HG02884 (cell line): ENCODE measurements at regions not wholly inside any gene's neighbourhood (a gene's known extent, or its start where the extent isn't known, plus 50 kb on each side); places are given as distances from the start of the nearest gene placed in this dataset.
"Not testable (repeated sequence)": the region's sequence is repeated elsewhere in the genome, so short reads cannot be mapped to it uniquely, and the experiment has no call there.

ENCODE experiments used
- ATAC-seq: cut with Tn5 transposase; IDR thresholded peaks from one replicate; pipeline ENCODE4 v1.9.1; 2021; ENCODE audit warnings: mild to moderate bottlenecking, moderate library complexity; ENCODE audit not compliant: unreplicated experiment

DNA sequence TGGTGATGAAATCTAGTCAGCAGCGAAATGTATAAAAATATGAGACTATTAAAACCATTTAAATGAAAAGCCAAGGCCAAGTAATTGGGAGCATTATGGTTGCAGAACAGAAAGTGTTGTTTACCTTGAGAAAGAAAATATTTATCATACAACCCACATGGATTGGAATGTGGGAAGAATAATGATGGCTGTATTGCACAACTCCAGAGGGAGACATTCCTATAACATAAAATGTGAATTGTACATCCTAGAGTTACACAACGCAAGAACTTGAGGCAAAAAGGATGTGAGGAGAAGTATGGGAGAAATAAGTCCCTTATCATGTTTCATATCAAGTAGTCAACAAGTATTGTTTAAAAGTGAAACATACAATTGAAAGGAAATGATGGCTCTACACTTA, 1014.0 kb upstream of the SEMA6A start:
- no peak for ATAC-seq

DNA sequence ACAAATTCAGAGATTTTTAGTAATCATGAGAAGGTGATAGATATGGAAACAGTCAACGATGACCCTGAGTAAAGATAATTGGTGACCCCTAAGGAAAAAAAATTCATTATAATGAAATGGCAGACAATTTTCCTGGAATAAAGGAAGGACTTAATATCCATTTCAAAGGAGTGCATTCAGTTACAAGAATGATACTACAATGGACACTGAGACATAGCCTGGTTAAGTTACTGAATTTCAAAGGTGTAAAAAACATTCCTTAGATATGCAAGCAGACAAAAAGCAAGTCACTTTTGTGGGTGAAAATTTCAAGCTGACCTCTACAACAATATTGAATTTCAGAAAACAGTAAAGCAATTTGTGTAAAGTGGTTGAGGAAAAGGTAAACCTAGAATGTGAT, 1012.5 kb upstream of the SEMA6A start:
- ATAC-seq, result no peak

DNA sequence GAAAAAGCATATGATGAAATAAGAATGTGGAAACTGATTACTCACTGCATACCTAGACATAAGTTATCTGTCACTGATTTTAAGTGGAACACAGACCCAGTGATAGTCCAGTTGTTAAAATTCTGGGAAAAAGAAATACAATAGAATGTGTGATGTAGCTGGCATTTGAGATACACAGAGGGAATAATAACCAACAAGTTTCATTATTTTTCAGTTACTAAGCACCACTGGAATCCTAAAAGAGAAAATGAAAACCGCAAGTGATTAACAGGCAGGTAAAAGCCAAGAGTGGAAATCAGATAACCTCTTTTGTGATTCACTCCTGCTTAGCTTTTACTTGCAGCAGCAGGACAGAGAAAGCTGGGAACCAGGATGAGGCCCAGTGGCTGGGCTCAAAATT, 994.0 kb upstream of the SEMA6A start:
- ATAC-seq, result no peak

DNA sequence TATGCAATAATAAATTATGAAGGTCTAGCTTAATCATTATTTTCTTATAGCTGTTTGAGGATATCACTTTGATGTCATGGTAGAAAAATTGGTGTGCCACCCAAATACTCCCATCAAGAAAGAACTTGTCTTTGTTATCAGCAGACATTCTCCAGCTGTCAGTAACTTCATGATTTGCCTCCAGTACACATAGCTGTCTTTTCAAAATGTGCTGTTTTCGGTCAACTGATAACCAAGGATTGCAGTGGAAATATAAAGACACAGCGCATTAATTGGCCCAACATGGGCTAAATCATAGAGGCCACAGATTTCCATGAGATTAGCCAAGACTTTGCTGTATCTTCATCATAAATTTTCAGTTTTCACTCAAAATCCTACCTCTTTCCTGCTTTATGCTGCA, 993.5 kb upstream of the SEMA6A start:
- no peak for ATAC-seq

DNA sequence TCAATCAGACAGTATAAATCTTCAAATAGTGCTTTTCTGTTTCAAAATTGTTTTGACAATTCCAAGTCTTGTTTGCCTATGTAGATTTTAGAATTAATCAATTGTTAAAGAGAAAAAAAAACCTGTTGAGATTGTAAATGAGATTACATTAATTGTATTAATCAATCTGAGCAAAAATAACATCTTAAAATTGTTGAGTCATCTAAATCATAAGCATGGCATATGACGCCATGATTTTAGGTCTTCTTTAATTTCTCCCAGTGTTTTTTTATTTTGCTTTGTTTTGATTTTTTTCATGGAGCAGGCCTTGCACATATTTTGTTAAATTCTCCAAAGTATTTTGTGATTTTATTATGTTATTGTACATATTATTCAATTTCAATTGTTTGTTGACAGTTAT, 988.0 kb upstream of the SEMA6A start:
- ATAC-seq, result no peak

DNA sequence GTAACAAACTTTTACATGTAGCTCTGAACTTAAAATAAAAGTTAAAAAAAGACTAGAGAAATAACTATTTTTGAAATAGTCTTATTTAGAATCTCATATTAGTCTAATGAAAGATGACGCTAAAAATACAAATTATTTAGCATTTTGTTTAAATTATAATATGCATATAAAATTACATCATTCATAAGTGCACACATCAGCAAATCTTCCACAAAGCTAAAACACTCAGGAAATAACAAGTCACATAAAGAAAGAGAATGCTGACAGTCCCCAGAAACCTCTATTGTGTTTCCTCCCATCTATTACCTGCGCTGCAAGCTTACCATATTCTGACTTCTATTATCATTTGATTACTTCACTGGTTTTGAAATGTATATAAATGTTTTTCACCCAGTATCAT, 986.9 kb upstream of the SEMA6A start:
- no peak for ATAC-seq

DNA sequence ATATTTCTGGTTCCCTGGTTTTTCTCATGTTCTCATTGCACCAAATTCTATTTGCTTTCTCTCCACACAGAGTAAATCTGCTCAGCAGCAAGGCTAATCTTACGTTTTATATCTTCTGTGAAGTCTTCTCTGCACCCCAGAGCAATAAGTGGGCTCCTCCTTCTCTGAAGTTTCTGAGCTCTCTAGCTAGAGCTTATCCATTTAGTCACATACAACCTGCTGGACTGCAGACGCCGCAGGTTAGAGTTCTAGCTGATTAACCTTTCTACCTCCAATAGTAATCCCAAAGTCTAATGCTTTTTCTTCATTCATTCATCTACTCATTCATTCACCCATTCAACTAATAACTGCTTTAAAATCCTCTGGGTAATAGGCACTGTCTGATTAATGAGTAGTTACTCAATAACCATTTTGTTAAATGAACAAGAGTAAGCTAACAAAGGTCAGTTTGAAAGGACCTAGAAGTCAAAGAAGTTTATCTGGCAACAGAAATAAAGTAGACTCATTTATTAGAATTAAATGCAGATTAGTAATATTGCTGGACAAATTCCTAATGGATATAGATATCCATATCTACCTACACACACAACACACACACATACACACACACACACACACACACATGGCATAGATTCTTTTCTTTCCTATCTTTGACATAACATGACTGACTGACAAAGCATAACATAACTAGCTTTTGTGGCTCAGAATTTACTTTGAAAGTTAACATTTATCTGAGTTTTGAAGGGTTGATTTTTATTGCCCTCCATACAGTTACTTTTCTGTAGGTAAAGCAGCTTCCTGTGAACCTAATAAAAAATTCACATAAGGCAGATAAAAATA, 984.6 kb upstream of the SEMA6A start:
- ATAC-seq, result no peak

DNA sequence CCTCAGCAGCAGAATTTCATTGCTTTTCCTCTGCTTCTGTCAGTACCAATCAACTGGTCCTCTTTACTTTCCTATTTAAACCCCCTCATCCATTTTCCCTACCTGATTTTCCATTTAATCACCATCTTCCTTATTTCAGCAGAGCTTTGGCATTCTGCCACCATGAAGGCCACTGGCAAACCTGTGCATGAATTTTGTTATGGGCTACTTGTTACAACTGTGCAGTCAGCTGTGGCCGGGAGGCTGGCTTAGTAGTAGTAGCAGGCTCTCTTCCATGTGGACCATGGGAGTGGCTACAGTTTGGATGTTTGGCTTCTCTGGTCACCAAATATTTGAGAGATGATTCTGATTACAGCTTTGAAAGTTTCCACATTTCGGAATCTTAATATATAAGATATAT, 976.6 kb upstream of the SEMA6A start:
- ATAC-seq, result no peak

DNA sequence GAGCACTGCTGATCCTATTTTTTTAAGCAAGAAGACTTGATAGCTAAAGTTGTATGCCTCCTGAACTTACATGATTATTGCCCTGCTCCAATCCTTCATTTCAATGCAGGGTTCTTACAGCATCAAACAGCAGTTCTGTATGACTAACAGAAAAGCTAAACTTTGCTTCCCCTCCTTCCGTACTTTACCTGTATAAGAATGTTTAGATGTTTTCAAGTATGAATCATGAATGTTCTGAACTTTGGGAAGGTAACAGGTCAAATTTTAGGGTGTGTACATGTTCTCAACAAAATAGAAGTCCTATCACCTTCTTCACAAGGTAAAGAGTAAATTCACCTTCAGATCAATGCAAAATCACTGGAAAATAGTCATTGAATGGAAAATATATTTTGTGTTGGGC, 972.6 kb upstream of the SEMA6A start:
- ATAC-seq, result no peak

DNA sequence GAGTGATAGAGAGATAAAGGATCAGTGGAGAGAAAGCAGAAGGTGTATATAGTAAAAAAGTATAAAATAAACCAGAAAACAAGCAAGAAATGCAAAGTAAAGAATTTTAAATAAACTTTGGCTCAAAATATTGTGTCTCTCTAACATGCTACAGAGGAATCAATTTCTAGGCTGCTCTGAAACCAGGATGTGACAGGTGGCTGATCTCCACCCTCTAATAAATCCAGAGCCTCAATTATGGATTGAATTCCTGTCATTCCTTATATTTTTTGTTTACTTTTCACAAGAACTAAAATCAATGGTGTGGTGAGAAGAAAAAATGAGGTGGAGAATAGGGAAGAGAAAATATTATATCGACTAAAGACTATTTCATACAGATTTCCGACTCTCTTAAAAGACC, 965.1 kb upstream of the SEMA6A start:
- no peak for ATAC-seq

DNA sequence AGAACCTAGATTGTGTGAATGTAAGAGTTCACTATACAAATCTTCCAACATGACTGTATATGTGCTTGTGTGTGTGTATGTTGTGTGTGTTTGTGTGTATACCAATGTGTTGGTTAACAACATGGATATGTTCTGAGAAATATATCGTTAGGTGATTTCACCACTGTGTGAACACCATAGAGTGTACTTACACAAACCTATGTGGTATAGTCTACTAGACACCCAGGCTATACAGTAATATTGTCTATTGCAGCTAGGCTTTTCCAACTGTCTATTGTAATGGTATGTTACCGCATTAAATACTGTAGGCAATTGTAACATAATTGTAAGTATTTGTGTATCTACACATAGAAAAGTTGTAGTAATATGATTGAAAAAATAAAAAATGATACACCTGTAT, 959.2 kb upstream of the SEMA6A start:
- ATAC-seq, result no peak

DNA sequence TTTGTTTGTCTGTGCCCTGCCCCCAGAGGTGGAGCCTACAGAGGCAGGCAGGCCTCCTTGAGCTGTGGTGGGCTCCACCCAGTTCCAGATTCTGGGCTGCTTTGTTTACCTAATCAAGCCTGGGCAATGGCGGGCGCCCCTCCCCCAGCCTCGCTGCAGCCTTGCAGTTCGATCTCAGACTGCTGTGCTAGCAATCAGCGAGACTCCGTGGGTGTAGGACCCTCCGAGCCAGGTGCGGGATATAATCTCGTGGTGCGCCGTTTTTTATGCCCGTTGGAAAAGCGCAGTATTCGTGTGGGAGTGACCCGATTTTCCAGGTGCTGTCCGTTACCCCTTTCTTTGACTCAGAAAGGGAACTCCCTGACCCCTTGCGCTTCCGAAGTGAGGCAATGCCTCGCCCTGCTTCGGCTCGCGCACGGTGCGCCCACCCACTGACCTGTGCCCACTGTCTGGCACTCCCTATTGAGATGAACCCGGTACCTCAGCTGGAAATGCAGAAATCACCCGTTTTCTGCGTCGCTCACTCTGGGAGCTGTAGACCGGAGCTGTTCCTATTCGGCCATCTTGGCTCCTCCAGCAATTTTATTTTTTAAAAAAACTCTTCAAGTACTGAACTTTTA, 958.5 kb upstream of the SEMA6A start:
- not testable (repeated sequence) for ATAC-seq

DNA sequence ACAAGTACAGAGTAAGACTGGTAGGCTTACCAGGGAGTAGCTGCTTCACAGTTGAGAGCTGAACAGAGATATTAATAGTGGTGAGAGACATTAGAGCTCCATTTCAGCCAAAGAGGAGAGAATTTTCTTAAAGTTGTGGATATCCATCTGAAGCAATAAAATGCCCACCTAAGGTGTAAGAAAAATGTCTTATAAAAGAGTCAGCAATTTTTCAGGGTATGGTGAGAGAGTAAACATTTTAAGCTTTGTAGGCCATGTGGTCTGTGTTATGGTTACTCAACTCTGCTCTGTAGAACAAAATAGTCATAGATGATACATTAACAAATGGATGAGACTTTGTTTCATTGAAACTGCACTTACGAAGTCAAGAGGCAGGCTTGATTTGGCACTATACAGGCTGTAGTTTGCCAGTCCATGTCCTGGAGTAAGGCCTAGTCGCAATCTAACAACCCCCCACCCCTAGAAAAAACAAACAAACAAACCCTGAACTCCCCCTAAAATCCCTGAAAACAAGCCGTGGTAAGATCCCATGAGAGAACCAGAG, 945.4 kb upstream of the SEMA6A start:
- ATAC-seq, result no peak

DNA sequence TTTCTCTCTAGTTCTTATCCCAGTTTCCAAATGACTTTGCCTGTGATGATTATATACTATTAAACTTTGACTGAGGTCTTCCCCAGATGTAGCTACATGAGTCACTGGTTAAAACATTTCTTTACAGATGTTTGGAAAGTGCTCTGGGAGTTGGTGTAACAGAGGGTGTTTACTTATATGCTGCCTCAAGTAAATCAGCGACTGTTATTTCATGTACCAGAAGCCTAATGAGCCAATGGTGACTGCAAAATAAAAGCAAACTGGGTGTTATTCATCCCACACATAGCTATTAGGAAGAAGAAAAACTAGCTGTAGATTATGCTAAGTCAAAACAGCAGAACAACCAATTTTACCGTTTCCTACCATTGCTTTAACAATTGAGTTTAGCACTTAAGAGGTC, 929.7 kb upstream of the SEMA6A start:
- ATAC-seq, result no peak

DNA sequence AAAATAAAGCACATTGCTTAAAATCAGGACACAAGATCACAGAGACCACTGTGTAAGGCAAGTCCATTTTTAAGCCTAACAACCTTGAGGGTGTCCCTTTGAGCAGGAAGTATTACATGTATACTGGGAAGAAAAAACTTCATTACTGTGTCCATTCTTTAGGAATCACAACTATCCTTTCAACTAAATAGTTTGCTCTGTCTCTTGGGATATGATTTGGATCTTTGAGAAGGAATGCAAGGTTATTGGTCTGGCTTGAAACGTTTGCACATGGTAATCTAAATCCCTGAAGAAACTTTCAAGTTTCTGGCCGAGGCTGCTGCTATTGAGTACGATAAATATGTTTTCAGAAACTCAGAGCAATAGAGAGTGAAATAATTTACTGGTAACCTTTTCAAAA, 923.0 kb upstream of the SEMA6A start:
- no peak for ATAC-seq

DNA sequence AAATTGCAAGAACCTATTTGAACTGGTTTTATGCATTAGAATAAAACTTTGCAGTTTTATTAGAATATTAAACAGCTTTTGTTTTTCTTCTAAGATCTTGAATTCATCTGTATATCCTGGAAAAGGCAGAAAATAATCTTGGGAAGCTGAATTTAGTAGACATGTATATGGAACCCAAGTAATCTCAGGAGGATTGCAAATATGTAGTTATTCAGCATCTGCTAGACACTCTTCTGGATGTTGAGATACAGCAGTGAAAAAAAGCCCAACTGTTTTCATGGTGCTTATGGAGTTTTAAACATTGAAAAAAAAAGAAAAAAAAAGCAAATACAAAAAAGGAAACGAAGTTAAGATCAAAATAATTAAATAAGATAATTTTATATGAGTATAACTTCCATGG, 922.2 kb upstream of the SEMA6A start:
- no peak for ATAC-seq

DNA sequence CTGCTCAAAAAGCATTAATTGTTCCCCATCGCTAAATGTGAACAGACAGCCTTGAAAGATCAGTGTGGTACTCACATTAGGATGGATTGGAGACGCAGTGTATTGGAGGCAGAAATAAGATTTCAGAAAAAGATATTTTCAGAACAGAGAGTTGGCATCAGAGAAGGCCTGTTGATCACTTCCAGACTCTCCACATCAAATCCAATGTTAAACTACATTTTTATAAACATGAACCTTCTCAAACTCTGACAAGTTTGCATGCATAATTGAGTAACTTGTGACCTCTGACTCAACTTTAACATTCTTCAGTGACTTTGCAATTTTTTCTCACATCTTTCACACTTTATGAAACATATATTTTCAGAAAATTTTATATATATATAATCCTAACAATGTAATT, 919.6 kb upstream of the SEMA6A start:
- no peak for ATAC-seq

DNA sequence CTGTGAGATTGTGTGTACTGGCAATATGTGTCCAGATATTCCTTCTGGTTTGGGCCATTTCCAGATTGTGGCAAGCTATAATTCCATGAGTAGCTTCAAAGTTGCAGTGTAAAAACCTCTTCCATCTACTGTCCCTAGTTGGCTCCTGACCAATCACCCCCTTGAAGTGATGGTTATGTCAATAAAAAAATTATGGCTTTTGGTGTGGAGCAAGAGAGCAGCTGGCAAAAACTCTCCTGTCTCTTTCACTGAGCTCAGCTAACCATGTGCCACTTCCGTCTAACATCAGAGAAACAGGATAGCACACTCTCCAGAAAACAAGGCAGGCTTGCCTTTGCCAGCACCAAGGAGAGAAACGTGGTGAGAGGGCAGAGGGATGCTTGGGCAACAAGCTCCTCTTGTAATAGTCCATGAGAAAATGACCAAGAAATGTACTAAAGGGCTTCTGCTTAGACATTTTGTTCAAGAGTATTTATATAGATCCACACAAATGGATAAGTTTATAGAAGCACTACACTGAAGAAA, 914.4 kb upstream of the SEMA6A start:
- ATAC-seq, result no peak

DNA sequence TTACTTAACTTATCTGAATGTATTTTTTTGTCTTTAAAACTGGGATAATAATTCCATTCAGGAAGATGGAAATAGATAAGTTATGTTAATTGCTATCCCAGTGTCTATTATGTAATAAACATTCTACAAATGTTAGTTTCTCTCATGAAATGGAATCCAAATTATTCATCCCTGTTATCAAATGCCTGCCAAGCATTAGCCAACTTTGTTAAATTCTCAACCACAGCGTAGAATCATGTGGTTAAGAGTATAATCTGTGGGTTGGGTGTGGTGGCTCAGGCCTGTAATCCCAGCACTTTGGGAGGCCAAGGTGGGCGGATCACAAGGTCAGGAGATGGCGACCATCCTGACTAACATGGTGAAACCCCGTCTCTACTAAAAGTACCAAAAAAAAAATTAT, 912.9 kb upstream of the SEMA6A start:
- ATAC-seq, result no peak

DNA sequence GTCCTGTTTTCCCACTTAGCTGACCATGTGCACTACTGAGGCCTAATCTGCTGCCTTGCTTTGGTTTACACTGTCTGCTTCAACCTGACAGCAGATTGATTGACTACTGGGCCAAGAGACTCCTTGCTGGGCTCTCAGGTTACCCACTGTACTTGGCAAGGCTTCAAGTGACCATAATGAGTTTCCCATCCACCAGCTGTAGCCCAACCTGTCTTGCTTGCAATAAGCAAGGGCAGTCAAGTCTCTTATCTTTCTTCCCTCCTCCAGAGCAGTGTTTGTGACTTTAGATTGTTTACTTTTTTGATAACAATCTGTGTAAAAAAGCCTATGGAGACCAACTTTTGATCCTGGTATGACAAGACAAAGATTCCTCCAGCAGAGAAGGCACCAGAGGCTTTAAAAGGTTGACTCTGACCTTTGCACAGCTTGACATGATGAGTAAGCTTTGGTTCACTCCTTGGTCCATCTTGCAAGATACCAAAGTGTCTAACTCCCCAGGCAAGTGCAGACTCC, 912.3 kb upstream of the SEMA6A start:
- no peak for ATAC-seq

DNA sequence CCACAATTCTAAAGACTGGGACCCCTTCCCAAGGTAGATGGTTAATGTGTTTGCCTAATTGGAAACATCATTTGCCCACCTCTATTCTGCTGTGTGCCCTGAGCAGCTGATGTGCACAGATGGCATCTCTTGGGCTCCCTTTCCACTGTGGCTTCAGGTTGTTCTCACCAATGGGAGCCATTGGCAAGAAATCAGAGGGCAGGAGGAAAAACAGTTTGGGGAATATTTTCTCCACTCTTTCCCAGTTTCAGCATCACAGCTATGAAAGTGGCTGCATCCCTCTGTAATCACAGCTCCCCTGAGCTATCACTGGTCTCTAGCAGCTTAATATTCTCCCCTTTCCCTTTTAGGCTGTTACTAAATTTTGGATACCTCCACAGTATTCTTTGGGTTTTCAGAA, 911.6 kb upstream of the SEMA6A start:
- no peak for ATAC-seq

DNA sequence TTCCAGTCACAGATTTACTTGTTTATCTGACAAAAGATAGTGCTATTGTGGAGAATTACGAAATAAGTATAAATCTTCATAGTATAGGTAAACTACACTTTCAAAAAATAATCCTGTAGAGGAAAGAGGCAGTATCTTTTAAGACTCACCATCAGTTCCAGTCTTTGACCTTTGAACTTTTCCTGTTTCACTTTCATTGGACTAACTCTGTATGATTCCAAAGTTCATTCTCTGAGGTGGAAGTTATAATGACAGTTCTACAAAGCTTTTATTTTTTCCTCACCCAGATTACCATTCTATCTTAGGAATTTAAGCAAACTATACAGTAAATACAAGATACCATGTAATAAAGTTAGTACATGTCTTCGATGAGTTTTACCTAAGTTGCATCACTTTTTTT, 901.3 kb upstream of the SEMA6A start:
- no peak for ATAC-seq
